ENCODE measurements at regions not wholly inside any gene's neighbourhood (a gene's known extent, or its start where the extent isn't known, plus 50 kb on each side); places are given as distances from the start of the nearest gene placed in this dataset.

- no peak for TF ChIP-seq CTCF (IDR thresholded peaks at IDR 0.05; ENCODE audit: low read depth, low read length)
- in situ Hi-C loops (cut with HindIII; ENCODE audit: low sequenced_read_pairs): no loop called here
- DNase-seq (ENCODE audit: low read depth, low spot score): no peak
- H3K4me3 ChIP-seq (ENCODE audit: low read depth, low read length): no peak overlapping the region
These were observed 160.7 kb downstream of the IRX5 start for GRCh38 chr16:55091213-55091870.

GRCh38 chr16:55091871-55092230 is 161.2 kb downstream of the IRX5 start:
- TF ChIP-seq CTCF (IDR thresholded peaks at IDR 0.05; ENCODE audit: low read depth, low read length): no peak

GRCh38 chr16:55100100-55100499 is 169.4 kb downstream of the IRX5 start:
- TF ChIP-seq CTCF (IDR thresholded peaks at IDR 0.05; ENCODE audit: low read depth, low read length): no peak
- no peak overlapping the region for H3K4me3 ChIP-seq (ENCODE audit: low read depth, low read length)
- in situ Hi-C loops (cut with HindIII; ENCODE audit: low sequenced_read_pairs): no loop called here
- no peak for DNase-seq (ENCODE audit: low read depth, low spot score)

More at GRCh38 chr16:55091871-55092230, 161.2 kb downstream of the IRX5 start:
- H3K4me3 ChIP-seq (ENCODE audit: low read depth, low read length): no peak overlapping the region
- in situ Hi-C loops (cut with HindIII; ENCODE audit: low sequenced_read_pairs): no loop called here
- DNase-seq (ENCODE audit: low read depth, low spot score): no peak

- H3K4me3 ChIP-seq (ENCODE audit: low read depth, low read length): no peak overlapping the region
- DNase-seq (ENCODE audit: low read depth, low spot score): no peak
- in situ Hi-C loops (cut with HindIII; ENCODE audit: low sequenced_read_pairs): no loop called here
- no peak for TF ChIP-seq CTCF (IDR thresholded peaks at IDR 0.05; ENCODE audit: low read depth, low read length)
These were observed 170.4 kb downstream of the IRX5 start for GRCh38 chr16:55101026-55101425.

- TF ChIP-seq CTCF (IDR thresholded peaks at IDR 0.05; ENCODE audit: low read depth, low read length): no peak
- DNase-seq (ENCODE audit: low read depth, low spot score): no peak
- in situ Hi-C loops (cut with HindIII; ENCODE audit: low sequenced_read_pairs): no loop called here
- H3K4me3 ChIP-seq (ENCODE audit: low read depth, low read length): no peak overlapping the region
These were observed 171.4 kb downstream of the IRX5 start for GRCh38 chr16:55102077-55102476.

DNA sequence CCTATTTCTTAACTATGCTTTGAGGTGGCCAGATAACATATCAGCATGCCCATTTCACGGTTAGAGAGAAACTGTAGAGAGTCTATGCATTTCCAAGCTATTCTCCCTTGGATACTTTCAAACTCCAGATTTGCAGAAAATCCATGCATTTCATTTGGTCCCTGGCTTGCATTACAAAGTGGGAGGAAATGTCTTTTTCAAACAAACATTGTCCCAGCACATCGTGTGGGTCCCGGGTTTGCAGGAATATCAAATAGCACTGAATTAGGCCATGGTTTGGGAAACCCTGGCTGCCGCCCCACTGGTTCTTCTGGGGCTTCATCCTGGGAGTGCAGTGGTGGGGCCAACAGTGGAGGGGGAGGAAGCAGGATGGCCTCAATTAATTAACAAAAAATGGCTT is 171.9 kb downstream of the IRX5 start:
- in situ Hi-C loops (cut with HindIII; ENCODE audit: low sequenced_read_pairs): no loop called here
- DNase-seq (ENCODE audit: low read depth, low spot score): no peak
- TF ChIP-seq CTCF (IDR thresholded peaks at IDR 0.05; ENCODE audit: low read depth, low read length): no peak

More for the DNA sequence above, 171.9 kb downstream of the IRX5 start:
- no peak overlapping the region for H3K4me3 ChIP-seq (ENCODE audit: low read depth, low read length)
